ENCODE measurements at regions not wholly inside any gene's neighbourhood (a gene's known extent, or its start where the extent isn't known, plus 50 kb on each side); places are given as distances from the start of the nearest gene placed in this dataset.

- no peak for TF ChIP-seq ZNF281 (CRISPR knock-in tag; IDR thresholded peaks at IDR 0.05)
- TF ChIP-seq FOXP1 (CRISPR knock-in tag; IDR thresholded peaks at IDR 0.05; ENCODE audit: borderline replicate concordance) = no peak
- TF ChIP-seq HMGA2 (CRISPR knock-in tag; IDR thresholded peaks at IDR 0.05) = no peak
Observed at GRCh38 chr4:127304356-127304755, 328.4 kb upstream of the INTU start (continued).

- Mint-ChIP-seq H3K4me3 (no peak overlapping the region), H3K9me3 (peaks cover 14% of the 10 kb centered on the region), H3K27me3 (ENCODE audit: low read depth) (no peaks in the 10 kb centered on the region), H3K27ac (no peak overlapping the region), H3K36me3 (peaks cover 4% of the 10 kb centered on the region), H3K4me1 (peaks cover 11% of the 10 kb centered on the region)
- ChIA-PET CTCF (no interaction called here), POLR2A (no interaction called here)
- no peak for DNase-seq (ENCODE audit: low spot score)
- ATAC-seq = no peak
- TF ChIP-seq SMAD3 (CRISPR knock-in tag; IDR thresholded peaks at IDR 0.05; ENCODE audit: borderline replicate concordance) (no peak), AR (CRISPR knock-in tag; IDR thresholded peaks at IDR 0.05) (no peak), OVOL2 (CRISPR knock-in tag; IDR thresholded peaks at IDR 0.05; ENCODE audit: borderline replicate concordance) (no peak), TEAD1 (CRISPR knock-in tag; IDR thresholded peaks at IDR 0.05) (no peak), MXD4 (CRISPR knock-in tag; IDR thresholded peaks at IDR 0.05; ENCODE audit: borderline replicate concordance) (no peak), IRF1 (CRISPR knock-in tag; IDR thresholded peaks at IDR 0.05) (no peak), RORB (CRISPR knock-in tag; IDR thresholded peaks at IDR 0.05) (no peak)
Observed at GRCh38 chr4:127307996-127308395, 324.8 kb upstream of the INTU start.

GRCh38 chr4:127309369-127310102, 323.2 kb upstream of the INTU start:
- H3K27ac Mint-ChIP-seq = no peak overlapping the region
- CTCF ChIA-PET = no interaction called here
- peaks cover 11% of the 10 kb centered on the region for H3K4me1 Mint-ChIP-seq
- no peak for DNase-seq (ENCODE audit: low spot score)
- H3K9me3 Mint-ChIP-seq = peaks cover 24% of the 10 kb centered on the region
- no peaks in the 10 kb centered on the region for H3K27me3 Mint-ChIP-seq (ENCODE audit: low read depth)
- peak; percentile 53 for ATAC-seq
- no peak overlapping the region for H3K4me3 Mint-ChIP-seq
- peaks cover 19% of the 10 kb centered on the region for H3K36me3 Mint-ChIP-seq
- POLR2A ChIA-PET = no interaction called here
- TF ChIP-seq NR3C1 (CRISPR knock-in tag; conservative IDR thresholded peaks at IDR 0.05; ENCODE audit: low read depth) (no peak), MYBL2 (CRISPR knock-in tag; IDR thresholded peaks at IDR 0.05) (no peak), NFATC4 (CRISPR knock-in tag; IDR thresholded peaks at IDR 0.05) (no peak), JAZF1 (CRISPR knock-in tag; IDR thresholded peaks at IDR 0.05) (no peak), NR2C2 (CRISPR knock-in tag; IDR thresholded peaks at IDR 0.05) (no peak), ZNF219 (CRISPR knock-in tag; IDR thresholded peaks at IDR 0.05; ENCODE audit: borderline replicate concordance) (no peak), ZNF121 (CRISPR knock-in tag; IDR thresholded peaks at IDR 0.05) (no peak), ZMAT4 (CRISPR knock-in tag; IDR thresholded peaks at IDR 0.05) (no peak), ZNF317 (CRISPR knock-in tag; IDR thresholded peaks at IDR 0.05; ENCODE audit: borderline replicate concordance, low read depth) (no peak), MLX (CRISPR knock-in tag; IDR thresholded peaks at IDR 0.05) (no peak), ZNF263 (CRISPR knock-in tag; IDR thresholded peaks at IDR 0.05; ENCODE audit: low read depth) (no peak), RORB (CRISPR knock-in tag; IDR thresholded peaks at IDR 0.05) (no peak), HMGXB4 (CRISPR knock-in tag; IDR thresholded peaks at IDR 0.05) (no peak), CBFB (CRISPR knock-in tag; IDR thresholded peaks at IDR 0.05; ENCODE audit: low read depth) (no peak)
